ENCODE measurements at regions not wholly inside any gene's neighbourhood (a gene's known extent, or its start where the extent isn't known, plus 50 kb on each side); places are given as distances from the start of the nearest gene placed in this dataset.

- Histone ChIP-seq H3K4me1 (peaks cover 30% of the 10 kb centered on the region), H3K27ac (peak overlapping the region in 1 of 2 experiments; percentile 37; a peak in 2 of 6 replicates), H3K9me3 (peaks cover 10% of the 10 kb centered on the region; the same call in 2 of the 3 replicates), H3K4me3 (no peak overlapping the region), H3K4me2 (peak overlapping the region; percentile 18; the same call in 2 of the 3 replicates)
- CTCF ChIA-PET: no interaction called here
- peak; percentile 16; the same call in 1 of the 3 replicates for TF ChIP-seq SMC3 (IDR thresholded peaks at IDR 0.05)
- no peak for TF ChIP-seq HES2 (IDR thresholded peaks at IDR 0.05)
- no peak for TF ChIP-seq RARB (CRISPR knock-in tag; IDR thresholded peaks at IDR 0.05)
- no peak for TF ChIP-seq POLR2AphosphoS2 (conservative IDR thresholded peaks at IDR 0.05; ENCODE audit: low read length)
- no peak for TF ChIP-seq EHF (CRISPR knock-in tag; IDR thresholded peaks at IDR 0.05)
- TF ChIP-seq RAD21 (conservative IDR thresholded peaks at IDR 0.05 in 1 of 2, IDR thresholded peaks at IDR 0.05 in 1 of 2): peak in 1 of 2 experiments; percentile 23; a peak in 1 of 5 replicates
- TF ChIP-seq CEBPB (IDR thresholded peaks at IDR 0.05): 0 out of 4 replicates have a peak, but pooled peaks of 1 of the 2 experiments have one; percentile 10
- no peak for TF ChIP-seq JUN (IDR thresholded peaks at IDR 0.05)
- TF ChIP-seq NPAS2 (CRISPR knock-in tag; IDR thresholded peaks at IDR 0.05; ENCODE audit: borderline replicate concordance): no peak
- TF ChIP-seq MAX (IDR thresholded peaks at IDR 0.05): no peak
- TF ChIP-seq MAFK (IDR thresholded peaks at IDR 0.05; ENCODE audit: partially characterized antibody): no peak
- TF ChIP-seq GATA3 (IDR thresholded peaks at IDR 0.05; ENCODE audit: borderline replicate concordance): no peak
- no peak for TF ChIP-seq BHLHE40 (IDR thresholded peaks at IDR 0.05; ENCODE audit: low read depth, low read length)
- TF ChIP-seq HMGXB4 (CRISPR knock-in tag; IDR thresholded peaks at IDR 0.05; ENCODE audit: borderline replicate concordance): no peak
- no peak for TF ChIP-seq HEYL (CRISPR knock-in tag; IDR thresholded peaks at IDR 0.05)
- TF ChIP-seq ZFP36 (IDR thresholded peaks at IDR 0.05; ENCODE audit: borderline replicate concordance, partially characterized antibody): no peak
- no peak for TF ChIP-seq ESRRA (IDR thresholded peaks at IDR 0.05; ENCODE audit: borderline replicate concordance, low read length)
- no peak for TF ChIP-seq HOXB5 (CRISPR knock-in tag; IDR thresholded peaks at IDR 0.05)
- DNase-seq (ENCODE audit: low read depth in 1 of 2, low spot score in 1 of 2) (no peak), FAIRE-seq (no peak), ATAC-seq (no peak)
- 82% methylated on average over 4 of the region's 4 CpGs for WGBS (ENCODE audit: missing lambda C conversion rate)
- POLR2A ChIA-PET: no interaction called here
These were observed 188.4 kb upstream of the KYNU start for GRCh38 chr2:142688856-142689605.

GRCh38 chr2:142687509-142687908 is 190.0 kb upstream of the KYNU start:
- no peak for ATAC-seq
- CTCF ChIA-PET: interaction anchor here (0.5 kb wide), 1 partner anchor 194 kb away, joined by 4 read pairs; no protein-coding TSS in a partner anchor
- Histone ChIP-seq H3K4me3 (no peak overlapping the region), H3K4me1 (peaks cover 37% of the 10 kb centered on the region), H3K27ac (peak overlapping the region in 1 of 2 experiments; percentile 58; a peak in 1 of 6 replicates), H3K9me3 (peaks cover 10% of the 10 kb centered on the region; the same call in 2 of the 3 replicates), H3K4me2 (no peak overlapping the region)
- DNase-seq (ENCODE audit: low read depth in 1 of 2, low spot score in 1 of 2): no peak
- FAIRE-seq: no peak
- POLR2A ChIA-PET: no interaction called here
- 89% methylated on average over 5 of the region's 5 CpGs for WGBS (ENCODE audit: missing lambda C conversion rate)
- TF ChIP-seq CHD2 (IDR thresholded peaks at IDR 0.05; ENCODE audit: low read length, partially characterized antibody) (no peak), CTCF (IDR thresholded peaks at IDR 0.05) (no peak), ZSCAN20 (CRISPR knock-in tag; IDR thresholded peaks at IDR 0.05) (no peak), E2F6 (IDR thresholded peaks at IDR 0.05; ENCODE audit: borderline replicate concordance, low read depth) (no peak), KDM5A (IDR thresholded peaks at IDR 0.05) (no peak), RCOR1 (IDR thresholded peaks at IDR 0.05; ENCODE audit: low read depth, low read length) (no peak), FOXS1 (CRISPR knock-in tag; IDR thresholded peaks at IDR 0.05) (no peak), REST (IDR thresholded peaks at IDR 0.05) (no peak), ATOH8 (CRISPR knock-in tag; IDR thresholded peaks at IDR 0.05; ENCODE audit: low read depth) (no peak)

Measured in A549 (cell line).